ENCODE measurements at regions not wholly inside any gene's neighbourhood (a gene's known extent, or its start where the extent isn't known, plus 50 kb on each side); places are given as distances from the start of the nearest gene placed in this dataset.

DNA sequence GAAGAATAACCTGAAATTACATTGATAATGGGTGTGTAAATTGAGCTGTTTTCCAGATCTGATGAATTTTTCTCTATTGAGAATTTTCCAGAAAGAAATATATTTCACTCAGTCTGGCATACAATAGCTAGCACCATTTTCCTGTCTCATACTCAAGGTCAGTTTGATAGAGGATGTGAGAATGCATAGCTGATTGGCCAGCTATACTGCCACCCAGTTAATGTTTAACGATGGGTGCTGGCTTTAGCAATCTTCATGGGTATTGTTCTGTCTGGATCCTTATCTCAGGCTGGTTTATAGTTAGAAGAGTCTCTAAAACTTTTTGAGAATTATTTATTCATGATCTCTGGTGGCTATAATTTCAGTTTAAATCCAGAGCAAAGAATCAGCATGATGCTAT lies 147.4 kb downstream of the HDGFL1 start:
- TF ChIP-seq, protein P1, sequence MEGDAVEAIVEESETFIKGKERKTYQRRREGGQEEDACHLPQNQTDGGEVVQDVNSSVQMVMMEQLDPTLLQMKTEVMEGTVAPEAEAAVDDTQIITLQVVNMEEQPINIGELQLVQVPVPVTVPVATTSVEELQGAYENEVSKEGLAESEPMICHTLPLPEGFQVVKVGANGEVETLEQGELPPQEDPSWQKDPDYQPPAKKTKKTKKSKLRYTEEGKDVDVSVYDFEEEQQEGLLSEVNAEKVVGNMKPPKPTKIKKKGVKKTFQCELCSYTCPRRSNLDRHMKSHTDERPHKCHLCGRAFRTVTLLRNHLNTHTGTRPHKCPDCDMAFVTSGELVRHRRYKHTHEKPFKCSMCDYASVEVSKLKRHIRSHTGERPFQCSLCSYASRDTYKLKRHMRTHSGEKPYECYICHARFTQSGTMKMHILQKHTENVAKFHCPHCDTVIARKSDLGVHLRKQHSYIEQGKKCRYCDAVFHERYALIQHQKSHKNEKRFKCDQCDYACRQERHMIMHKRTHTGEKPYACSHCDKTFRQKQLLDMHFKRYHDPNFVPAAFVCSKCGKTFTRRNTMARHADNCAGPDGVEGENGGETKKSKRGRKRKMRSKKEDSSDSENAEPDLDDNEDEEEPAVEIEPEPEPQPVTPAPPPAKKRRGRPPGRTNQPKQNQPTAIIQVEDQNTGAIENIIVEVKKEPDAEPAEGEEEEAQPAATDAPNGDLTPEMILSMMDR (conservative IDR thresholded peaks at IDR 0.05; ENCODE audit: low read length), result no peak
- no peak for TF ChIP-seq EZH2phosphoT487 (IDR thresholded peaks at IDR 0.05; ENCODE audit: borderline replicate concordance)

All from Loucy (cell line).